H1 (cell line): ENCODE measurements at regions not wholly inside any gene's neighbourhood (a gene's known extent, or its start where the extent isn't known, plus 50 kb on each side); places are given as distances from the start of the nearest gene placed in this dataset.

ENCODE experiments used
- CTCF ChIA-PET: fragments of 300-600 bp; sonication (Branson Sonifier 250); formaldehyde crosslinking; loops from one replicate; lab custom pipeline; 2021; ENCODE audit not compliant: partially characterized antibody; lab: Charles Lee
- POLR2A ChIA-PET: fragments of 300-600 bp; sonication (Branson Sonifier 250); formaldehyde crosslinking; loops from one replicate; lab custom pipeline; 2021; ENCODE audit warnings: inconsistent platforms; ENCODE audit not compliant: partially characterized antibody; lab: Charles Lee
- DNase-seq, 2 experiments: peaks; one replicate each; pipeline versions ENCODE4 v3.0.0 to v3.0.0-alpha.2; 2010 to 2022; ENCODE audit warnings: low spot score in 2 of 2, low read depth in 1 of 2, mixed read lengths in 1 of 2
- FAIRE-seq: peaks from 2 replicates; lab custom pipeline; 2011; peaks lifted over from hg19 to GRCh38; lab: Jason Lieb, UNC
- H2AFZ ChIP-seq: 2 replicates; pipeline ENCODE4 v1.8.1; 2012; ENCODE audit warnings: low read length, inconsistent platforms
- H2AK5ac ChIP-seq: 2 replicates; pipeline ENCODE4 v1.6.1; 2013; ENCODE audit warnings: low read depth, low read length
- H2BK120ac ChIP-seq: replicated peaks from 2 replicates; pipeline ENCODE3; 2013; ENCODE audit warnings: low read depth, low read length, inconsistent platforms
- H2BK12ac ChIP-seq: 2 replicates; pipeline ENCODE4 v1.6.1; 2013; ENCODE audit warnings: low read depth, low read length
- H2BK15ac ChIP-seq: 2 replicates; pipeline ENCODE4 v1.6.1; 2013; ENCODE audit warnings: low read length
- H2BK20ac ChIP-seq: 2 replicates; pipeline ENCODE4 v1.6.1; 2013; ENCODE audit warnings: low read length
- H2BK5ac ChIP-seq: 2 replicates; pipeline ENCODE4 v1.6.1; 2013; ENCODE audit warnings: low read depth, low read length
- H3K14ac ChIP-seq: 2 replicates; pipeline ENCODE4 v1.6.1; 2013; ENCODE audit warnings: inconsistent platforms; ENCODE audit not compliant: insufficient read length
- H3K18ac ChIP-seq: 2 replicates; pipeline ENCODE4 v1.6.1; 2013; ENCODE audit warnings: low read length; ENCODE audit errors: extremely low read depth
- H3K23ac ChIP-seq: 2 replicates; pipeline ENCODE4 v1.6.1; 2013; ENCODE audit warnings: inconsistent platforms; ENCODE audit not compliant: insufficient read length
- H3K23me2 ChIP-seq: 2 replicates; pipeline ENCODE4 v1.6.1; 2013; ENCODE audit warnings: low read depth, low read length
- H3K27ac ChIP-seq: 2 replicates; pipeline ENCODE4 v1.6.1; 2011; ENCODE audit warnings: low read depth, low read length, inconsistent platforms
- H3K27me3 ChIP-seq, 4 experiments: replicated peaks in 1 of 4; 1 replicate in 1 of 4; 2 replicates in 3 of 4; pipeline versions ENCODE4 v1.6.1 to v1.8.1; 2011 to 2013; ENCODE audit warnings: low read length in 3 of 4, mild to moderate bottlenecking in 3 of 4, inconsistent platforms in 2 of 4, mixed read lengths in 2 of 4, moderate library complexity in 1 of 4; ENCODE audit not compliant: control insufficient read depth in 3 of 4, insufficient read depth in 3 of 4; ENCODE audit errors: extremely low read depth in 1 of 4
- H3K36me3 ChIP-seq, 4 experiments: 2 replicates each; pipeline versions ENCODE4 v1.6.1 to v1.8.1; 2011 to 2013; ENCODE audit warnings: mild to moderate bottlenecking in 4 of 4, low read length in 3 of 4, moderate library complexity in 2 of 4, control low read depth in 1 of 4, inconsistent platforms in 1 of 4; ENCODE audit not compliant: insufficient read depth in 4 of 4, control insufficient read depth in 2 of 4
- H3K4ac ChIP-seq: replicated peaks from 2 replicates; pipeline ENCODE3; 2013; ENCODE audit warnings: low read length, low read depth, mixed read lengths, inconsistent platforms; ENCODE audit not compliant: insufficient read length
- H3K4me1 ChIP-seq, 4 experiments: replicated peaks in 1 of 4; 1 replicate in 1 of 4; 2 replicates in 3 of 4; pipeline versions ENCODE4 v1.6.1 to v1.8.1; 2011 to 2013; ENCODE audit warnings: low read length in 3 of 4, inconsistent platforms in 2 of 4, mixed read lengths in 1 of 4; ENCODE audit not compliant: insufficient read depth in 4 of 4, control insufficient read depth in 3 of 4
- H3K4me2 ChIP-seq, 2 experiments: 2 replicates each; pipeline versions ENCODE4 v1.6.1 to v1.8.1; 2011 to 2013; ENCODE audit warnings: low read depth in 2 of 2, low read length in 2 of 2, control low read depth in 1 of 2, inconsistent platforms in 1 of 2, mild to moderate bottlenecking in 1 of 2; ENCODE audit not compliant: insufficient read depth in 1 of 2
- H3K4me3 ChIP-seq, 4 experiments: fragments of 200-600, 300-600 bp in 1 of 4; sonication (generic), shearing (Covaris generic), sonication (Bioruptor Twin) in 1 of 4; 2 replicates each; pipeline versions ENCODE4 v1.5.1 to v1.8.1; 2011 to 2016; ENCODE audit warnings: low read length in 4 of 4, low read depth in 3 of 4, control low read depth in 2 of 4, inconsistent platforms in 2 of 4, mild to moderate bottlenecking in 2 of 4, mixed read lengths in 1 of 4, moderate library complexity in 1 of 4; ENCODE audit not compliant: insufficient read depth in 2 of 4; ENCODE audit errors: extremely low read depth in 1 of 4
- H3K56ac ChIP-seq: replicated peaks from 2 replicates; pipeline ENCODE3; 2013; ENCODE audit warnings: low read depth, mild to moderate bottlenecking, mixed read lengths, low read length, inconsistent platforms; ENCODE audit not compliant: insufficient read length
- H3K79me1 ChIP-seq: 2 replicates; pipeline ENCODE4 v1.6.1; 2013; ENCODE audit warnings: low read depth, low read length, control low read depth
- H3K79me2 ChIP-seq, 2 experiments: 2 replicates each; pipeline versions ENCODE4 v1.6.1 to v1.8.1; 2012 to 2013; ENCODE audit warnings: low read length in 2 of 2, mild to moderate bottlenecking in 2 of 2, inconsistent platforms in 1 of 2; ENCODE audit not compliant: insufficient read depth in 2 of 2, control insufficient read depth in 1 of 2
- H3K9ac ChIP-seq, 4 experiments: replicated peaks in 1 of 4; 1 replicate in 1 of 4; 2 replicates in 3 of 4; pipeline versions ENCODE4 v1.6.1 to v1.8.1; 2011 to 2013; ENCODE audit warnings: low read depth in 3 of 4, low read length in 3 of 4, control low read depth in 2 of 4, mild to moderate bottlenecking in 2 of 4, moderate library complexity in 2 of 4, inconsistent platforms in 1 of 4; ENCODE audit errors: extremely low read depth in 1 of 4
- H3K9me3 ChIP-seq, 2 experiments: 2 replicates each; pipeline versions ENCODE4 v1.6.1 to v1.8.1; 2012 to 2013; ENCODE audit warnings: mild to moderate bottlenecking in 2 of 2, moderate library complexity in 2 of 2, control low read depth in 1 of 2, inconsistent platforms in 1 of 2, low read depth in 1 of 2, low read length in 1 of 2, mixed read lengths in 1 of 2; ENCODE audit not compliant: insufficient read depth in 2 of 2
- H4K20me1 ChIP-seq, 2 experiments: replicated peaks in 1 of 2; 2 replicates each; pipeline versions ENCODE3 to v1.8.1; 2011 to 2013; ENCODE audit warnings: inconsistent platforms in 2 of 2, low read length in 2 of 2, mild to moderate bottlenecking in 1 of 2; ENCODE audit not compliant: insufficient read depth in 2 of 2, control insufficient read depth in 1 of 2
- H4K5ac ChIP-seq: 2 replicates; pipeline ENCODE4 v1.6.1; 2013; ENCODE audit warnings: low read length, low read depth, mixed read lengths, inconsistent platforms; ENCODE audit not compliant: insufficient read length
- H4K8ac ChIP-seq: 2 replicates; pipeline ENCODE4 v1.8.0; 2013; ENCODE audit warnings: mild to moderate bottlenecking, moderate library complexity, low read length, inconsistent platforms; ENCODE audit not compliant: insufficient read depth; ENCODE audit errors: extremely low read depth
- H4K91ac ChIP-seq: replicated peaks from 2 replicates; pipeline ENCODE3; 2013; ENCODE audit warnings: low read length, mixed read lengths, inconsistent platforms; ENCODE audit not compliant: insufficient read length
- BRCA1 ChIP-seq: IDR thresholded peaks from 2 replicates; pipeline ENCODE4 v1.6.1; 2012; ENCODE audit warnings: low read depth, low read length, improper control_type of control experiment
- GABPA ChIP-seq: IDR thresholded peaks from 2 replicates; pipeline ENCODE4 v1.6.1; 2011; ENCODE audit warnings: mild to moderate bottlenecking, low read length, moderate library complexity, borderline replicate concordance; ENCODE audit not compliant: insufficient read depth
- POLR2A ChIP-seq, 2 experiments: IDR thresholded peaks; 1 replicate in 1 of 2; 2 replicates in 1 of 2; pipeline ENCODE4 v1.6.1; 2011; ENCODE audit warnings: low read depth in 2 of 2, low read length in 2 of 2, mild to moderate bottlenecking in 2 of 2; ENCODE audit errors: control extremely low read depth in 1 of 2
- TAF1 ChIP-seq: IDR thresholded peaks from 2 replicates; pipeline ENCODE4 v1.6.1; 2011; ENCODE audit warnings: mild to moderate bottlenecking, low read depth, low read length
- WGBS, 2 experiments: shearing (Covaris generic) in 1 of 2; methylation state at CpG; one replicate each; pipeline versions ENCODE4 v1.1.6 to v1.1.7; 2013 to 2015; ENCODE audit warnings: low lambda C conversion rate in 2 of 2, mixed read lengths in 2 of 2, inconsistent platforms in 1 of 2, low coverage in 1 of 2, missing lambda C conversion rate in 1 of 2; ENCODE audit not compliant: insufficient replicate concordance in 2 of 2, insufficient coverage in 1 of 2, insufficient read length in 1 of 2; ENCODE audit errors: extremely low coverage in 1 of 2, missing lambda C conversion rate in 1 of 2; 5-methylcytosine and 5-hydroxymethylcytosine counted together

GRCh38 chr11:129569007-129569406, 193.4 kb downstream of the BARX2 start:
- Histone ChIP-seq H3K18ac (no peak overlapping the region), H3K4me1 (no peaks in the 10 kb centered on the region), H2BK12ac (no peak overlapping the region), H3K27me3 (no peaks in the 10 kb centered on the region), H4K8ac (no peak overlapping the region), H2BK20ac (no peak overlapping the region), H3K4me3 (no peak overlapping the region), H3K36me3 (no peaks in the 10 kb centered on the region), H3K79me1 (no peaks in the 10 kb centered on the region), H3K23ac (no peak overlapping the region), H3K27ac (no peak overlapping the region), H4K20me1 (no peaks in the 10 kb centered on the region), H3K4ac (no peak overlapping the region), H3K4me2 (no peak overlapping the region), H3K14ac (no peak overlapping the region), H2BK15ac (no peak overlapping the region), H3K56ac (no peak overlapping the region), H2BK5ac (no peak overlapping the region), H2AFZ (no peak overlapping the region), H3K9me3 (peaks cover 7 to 13% of the 10 kb centered on the region in 2 experiments; a peak in 3 of 4 replicates), H3K9ac (no peak overlapping the region), H3K79me2 (no peaks in the 10 kb centered on the region), H3K23me2 (no peaks in the 10 kb centered on the region), H2BK120ac (no peak overlapping the region), H4K91ac (no peak overlapping the region), H2AK5ac (no peak overlapping the region), H4K5ac (no peak overlapping the region)
- no peak for FAIRE-seq
- TF ChIP-seq GABPA (no peak), TAF1 (no peak), POLR2A (IDR thresholded peaks at IDR 0.05; ENCODE audit: control extremely low read depth in 1 of 2, low read depth in 2 of 2, low read length in 2 of 2) (no peak), BRCA1 (no peak)
- no peak for DNase-seq
- 81% methylated on average over 3 of the region's 3 CpGs; no CpG with 5 or more reads in 1 of the 2 experiments for WGBS, 2 experiments
- ChIA-PET POLR2A (no interaction called here), CTCF (interaction anchor here (0.9 kb wide), 1 partner anchor 127 kb away, joined by 3 read pairs; no protein-coding TSS in a partner anchor)
